CD8-positive, alpha-beta memory T cell (primary cell): ENCODE measurements at regions not wholly inside any gene's neighbourhood (a gene's known extent, or its start where the extent isn't known, plus 50 kb on each side); places are given as distances from the start of the nearest gene placed in this dataset.

ENCODE experiments used
- CTCF ChIA-PET: fragments of 350-600 bp; sonication (Branson Sonifier 250); formaldehyde crosslinking; loops from one replicate; lab custom pipeline; 2021; ENCODE audit warnings: antibody characterized with exemption; lab: Charles Lee
- POLR2A ChIA-PET: fragments of 350-600 bp; sonication (Branson Sonifier 250); formaldehyde crosslinking; loops from one replicate; lab custom pipeline; 2021; ENCODE audit warnings: antibody characterized with exemption; lab: Charles Lee
- DNase-seq, 5 donors: peaks; one replicate each; pipeline versions ENCODE4 v3.0.0 to v3.0.0-alpha.2; 2020 to 2022; ENCODE audit warnings: mixed read lengths in 1 of 5
- H3K27ac ChIP-seq: one replicate; pipeline ENCODE4 v1.7.0; 2013; ENCODE audit warnings: low read depth, mild to moderate bottlenecking, low read length, moderate library complexity
- H3K27me3 ChIP-seq: 2 replicates; pipeline ENCODE4 v1.7.0; 2013; ENCODE audit warnings: low read length, mild to moderate bottlenecking; ENCODE audit not compliant: insufficient read depth, poor library complexity, severe bottlenecking
- H3K36me3 ChIP-seq: 2 replicates; pipeline ENCODE4 v1.7.0; 2013; ENCODE audit warnings: mild to moderate bottlenecking, low read length, moderate library complexity; ENCODE audit not compliant: insufficient read depth
- H3K4me1 ChIP-seq: 2 replicates; pipeline ENCODE4 v1.7.0; 2013; ENCODE audit warnings: mild to moderate bottlenecking, low read length, moderate library complexity; ENCODE audit not compliant: insufficient read depth
- H3K4me3 ChIP-seq: 2 replicates; pipeline ENCODE4 v1.7.0; 2013; ENCODE audit warnings: mild to moderate bottlenecking, low read length
- H3K9me3 ChIP-seq: 2 replicates; pipeline ENCODE4 v1.7.0; 2013; ENCODE audit warnings: mild to moderate bottlenecking, low read length
- H3K27ac Mint-ChIP-seq, 8 donors: one replicate each; pipeline ENCODE4 v1.8.0; 2020 to 2021; ENCODE audit warnings: mixed read lengths in 8 of 8, mild to moderate bottlenecking in 6 of 8, inconsistent platforms in 3 of 8, moderate library complexity in 3 of 8
- H3K27me3 Mint-ChIP-seq, 2 donors: one replicate each; pipeline ENCODE4 v1.8.0; 2020 to 2021; ENCODE audit warnings: mixed read lengths in 2 of 2, mild to moderate bottlenecking in 1 of 2, moderate library complexity in 1 of 2
- H3K36me3 Mint-ChIP-seq, 3 donors: one replicate each; pipeline ENCODE4 v1.8.0; 2020 to 2021; ENCODE audit warnings: mixed read lengths in 3 of 3, inconsistent platforms in 1 of 3, mild to moderate bottlenecking in 1 of 3
- H3K4me1 Mint-ChIP-seq, 3 donors: one replicate each; pipeline ENCODE4 v1.8.0; 2020 to 2021; ENCODE audit warnings: mixed read lengths in 3 of 3, inconsistent platforms in 1 of 3, mild to moderate bottlenecking in 1 of 3
- H3K4me3 Mint-ChIP-seq, 7 donors: one replicate each; pipeline ENCODE4 v1.8.0; 2020 to 2021; ENCODE audit warnings: mixed read lengths in 7 of 7, mild to moderate bottlenecking in 6 of 7, moderate library complexity in 4 of 7, inconsistent platforms in 2 of 7
- H3K9me3 Mint-ChIP-seq, 5 donors: one replicate each; pipeline ENCODE4 v1.8.0; 2020 to 2022; ENCODE audit warnings: mixed read lengths in 5 of 5, mild to moderate bottlenecking in 3 of 5, moderate library complexity in 2 of 5, inconsistent platforms in 1 of 5

DNA sequence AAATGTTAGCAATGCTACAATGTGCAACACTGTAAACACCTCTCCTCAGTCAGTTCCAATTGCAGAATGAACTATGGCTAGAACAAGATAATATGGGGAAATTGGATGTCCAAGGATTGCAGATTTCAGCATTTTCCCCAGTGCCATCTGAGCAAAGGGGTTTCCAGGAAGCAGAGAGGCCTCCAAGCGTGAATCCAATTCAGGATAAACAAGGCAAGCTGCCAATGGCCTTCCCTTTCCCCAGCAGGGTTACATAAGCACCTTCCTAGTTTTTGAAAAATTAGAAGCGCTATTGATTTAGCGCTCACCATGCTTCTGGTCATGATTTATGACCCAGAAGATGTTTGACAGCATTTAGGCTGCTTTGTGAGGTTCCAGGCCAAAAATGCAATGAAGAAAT lies 223.0 kb upstream of the GATB start:
- no peak overlapping the region for H3K27ac ChIP-seq
- no peak overlapping the region for H3K4me3 ChIP-seq
- peaks cover 0 to 1% of the 10 kb centered on the region in 2 donors for H3K27me3 Mint-ChIP-seq
- DNase-seq = no peak
- H3K27me3 ChIP-seq = no peaks in the 10 kb centered on the region
- no peak overlapping the region for H3K4me3 Mint-ChIP-seq
- no peaks in the 10 kb centered on the region for H3K9me3 ChIP-seq
- ChIA-PET CTCF (no interaction called here), POLR2A (interaction anchor here (1.5 kb wide), 1 partner anchor 10 kb away, joined by 3 read pairs; no protein-coding TSS in a partner anchor)
- no peak overlapping the region for H3K27ac Mint-ChIP-seq
- no peaks in the 10 kb centered on the region for H3K36me3 ChIP-seq
- H3K4me1 ChIP-seq = no peaks in the 10 kb centered on the region
- peaks cover 0 to 6% (median 2%) of the 10 kb centered on the region in 3 donors for H3K36me3 Mint-ChIP-seq
- H3K9me3 Mint-ChIP-seq = peaks cover 0 to 6% (median 4%) of the 10 kb centered on the region in 5 donors
- peaks cover 0 to 3% (median 2%) of the 10 kb centered on the region in 3 donors for H3K4me1 Mint-ChIP-seq

- peaks cover 0 to 1% of the 10 kb centered on the region in 2 donors for H3K27me3 Mint-ChIP-seq
- no peaks in the 10 kb centered on the region for H3K27me3 ChIP-seq
- H3K4me3 ChIP-seq = no peak overlapping the region
- peaks cover 5 to 40% (median 6%) of the 10 kb centered on the region in 3 donors for H3K36me3 Mint-ChIP-seq
- CTCF ChIA-PET = no interaction called here
- H3K9me3 Mint-ChIP-seq = peaks cover 10 to 31% (median 31%) of the 10 kb centered on the region in 5 donors
- H3K4me1 Mint-ChIP-seq = no peaks in the 10 kb centered on the region
- H3K36me3 ChIP-seq = no peaks in the 10 kb centered on the region
- H3K4me3 Mint-ChIP-seq = no peak overlapping the region
- no peaks in the 10 kb centered on the region for H3K4me1 ChIP-seq
- POLR2A ChIA-PET = no interaction called here
- DNase-seq = no peak
- peaks cover 13% of the 10 kb centered on the region for H3K9me3 ChIP-seq
- no peak overlapping the region for H3K27ac Mint-ChIP-seq
- H3K27ac ChIP-seq = no peak overlapping the region
Measured at GRCh38 chr4:151979819-151980218, 219.0 kb upstream of the GATB start.

DNA sequence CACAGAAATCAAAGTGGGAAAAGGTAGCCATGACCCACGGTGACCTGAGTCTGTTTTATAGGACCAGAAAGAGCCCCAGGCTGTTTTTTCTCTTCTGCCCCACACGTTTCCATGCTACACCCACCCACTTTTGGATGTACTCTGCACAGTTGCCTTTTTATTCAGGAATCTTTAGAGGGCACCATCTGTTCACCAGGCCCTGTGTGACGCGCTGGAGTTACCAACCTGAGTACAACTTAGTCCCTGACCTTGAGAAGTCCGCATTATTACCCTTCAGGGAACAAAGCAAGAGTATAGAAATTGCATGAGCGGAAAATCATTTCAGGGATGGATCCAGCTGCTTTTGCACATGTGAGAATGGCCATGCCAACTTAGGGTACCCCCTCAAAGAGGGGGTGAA lies 207.8 kb upstream of the GATB start:
- no peaks in the 10 kb centered on the region for H3K27me3 ChIP-seq
- no peak overlapping the region for H3K4me3 ChIP-seq
- Mint-ChIP-seq H3K27ac (peak overlapping the region in 1 of 8 donors; percentile 32), H3K4me1 (no peaks in the 10 kb centered on the region), H3K36me3 (peaks cover 0 to 7% (median 0%) of the 10 kb centered on the region in 3 donors), H3K9me3 (no peaks in the 10 kb centered on the region), H3K4me3 (no peak overlapping the region), H3K27me3 (peaks cover 0 to 2% of the 10 kb centered on the region in 2 donors)
- POLR2A ChIA-PET = interaction anchor here (0.7 kb wide), 1 partner anchor 208 kb away, joined by 10 read pairs; no protein-coding TSS in a partner anchor
- H3K36me3 ChIP-seq = no peaks in the 10 kb centered on the region
- no peak for DNase-seq
- no peak overlapping the region for H3K27ac ChIP-seq
- CTCF ChIA-PET = no interaction called here
- H3K4me1 ChIP-seq = no peaks in the 10 kb centered on the region
- H3K9me3 ChIP-seq = no peaks in the 10 kb centered on the region

DNA sequence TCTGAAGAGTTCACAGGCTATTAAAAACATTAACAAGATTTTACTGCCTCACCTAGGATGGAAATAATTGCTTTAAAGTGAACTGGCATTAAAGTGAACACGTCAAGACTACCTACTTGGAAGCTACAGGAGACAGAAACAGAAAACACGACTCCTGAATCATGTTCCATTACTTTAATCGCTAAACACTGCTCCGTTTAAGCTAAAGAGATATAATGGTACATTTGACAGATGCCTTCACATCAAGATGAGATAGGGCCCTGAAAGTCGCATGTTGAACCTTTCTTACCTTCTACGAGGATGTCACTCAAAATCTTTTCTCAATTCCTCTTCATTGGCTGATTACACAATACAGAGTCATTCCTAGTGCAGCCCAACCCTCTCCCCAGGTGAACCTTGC lies 206.3 kb upstream of the GATB start:
- ChIA-PET CTCF (no interaction called here), POLR2A (no interaction called here)
- no peaks in the 10 kb centered on the region for H3K9me3 ChIP-seq
- H3K36me3 Mint-ChIP-seq = peaks cover 0 to 12% (median 0%) of the 10 kb centered on the region in 3 donors
- no peaks in the 10 kb centered on the region for H3K27me3 ChIP-seq
- H3K27ac ChIP-seq = no peak overlapping the region
- no peaks in the 10 kb centered on the region for H3K4me1 ChIP-seq
- no peaks in the 10 kb centered on the region for H3K36me3 ChIP-seq
- no peak for DNase-seq
- no peaks in the 10 kb centered on the region for H3K4me1 Mint-ChIP-seq
- no peak overlapping the region for H3K4me3 Mint-ChIP-seq
- no peak overlapping the region for H3K27ac Mint-ChIP-seq
- H3K9me3 Mint-ChIP-seq = no peaks in the 10 kb centered on the region
- peaks cover 2 to 4% of the 10 kb centered on the region in 2 donors for H3K27me3 Mint-ChIP-seq
- no peak overlapping the region for H3K4me3 ChIP-seq

DNA sequence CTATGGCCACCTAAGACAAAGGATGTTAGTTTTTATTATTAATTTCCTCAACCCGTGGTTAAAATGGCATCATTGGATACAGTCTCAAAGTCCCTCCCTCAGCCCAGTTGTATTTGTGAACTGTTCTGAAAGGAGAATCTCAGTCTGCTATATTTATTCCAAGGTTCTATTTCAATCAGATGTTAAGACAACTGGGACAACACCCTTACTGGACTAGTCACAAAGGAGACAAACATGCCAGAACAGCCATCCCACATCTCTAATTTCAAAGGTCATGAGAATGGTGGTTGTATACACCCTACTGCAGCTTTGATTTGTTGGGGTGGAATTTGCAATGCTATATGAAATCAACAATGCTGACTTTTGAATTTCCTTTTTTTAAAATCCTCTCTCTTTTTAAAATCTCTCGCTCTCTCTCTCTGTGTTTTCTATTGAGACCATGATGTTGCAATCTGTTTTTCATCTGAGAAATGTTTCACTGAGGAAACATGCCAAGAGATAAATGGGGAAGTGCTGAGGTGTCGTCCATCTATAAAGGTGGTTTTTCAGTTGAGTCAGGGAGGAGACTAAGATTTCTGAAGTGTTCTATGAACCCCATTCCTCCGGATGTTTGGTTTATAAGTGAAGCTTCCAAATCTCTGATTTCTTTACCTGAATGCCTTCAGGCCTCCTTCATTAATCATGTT lies 201.5 kb upstream of the GATB start:
- Mint-ChIP-seq H3K27me3 (peaks cover 0 to 4% of the 10 kb centered on the region in 2 donors), H3K4me1 (peaks cover 0 to 8% (median 0%) of the 10 kb centered on the region in 3 donors), H3K27ac (peak overlapping the region in 1 of 8 donors; percentile 69), H3K36me3 (peaks cover 0 to 12% (median 0%) of the 10 kb centered on the region in 3 donors), H3K4me3 (no peak overlapping the region), H3K9me3 (no peaks in the 10 kb centered on the region)
- Histone ChIP-seq H3K4me3 (no peak overlapping the region), H3K27me3 (no peaks in the 10 kb centered on the region), H3K4me1 (no peaks in the 10 kb centered on the region), H3K9me3 (no peaks in the 10 kb centered on the region), H3K36me3 (no peaks in the 10 kb centered on the region), H3K27ac (no peak overlapping the region)
- ChIA-PET CTCF (no interaction called here), POLR2A (no interaction called here)
- no peak for DNase-seq

DNA sequence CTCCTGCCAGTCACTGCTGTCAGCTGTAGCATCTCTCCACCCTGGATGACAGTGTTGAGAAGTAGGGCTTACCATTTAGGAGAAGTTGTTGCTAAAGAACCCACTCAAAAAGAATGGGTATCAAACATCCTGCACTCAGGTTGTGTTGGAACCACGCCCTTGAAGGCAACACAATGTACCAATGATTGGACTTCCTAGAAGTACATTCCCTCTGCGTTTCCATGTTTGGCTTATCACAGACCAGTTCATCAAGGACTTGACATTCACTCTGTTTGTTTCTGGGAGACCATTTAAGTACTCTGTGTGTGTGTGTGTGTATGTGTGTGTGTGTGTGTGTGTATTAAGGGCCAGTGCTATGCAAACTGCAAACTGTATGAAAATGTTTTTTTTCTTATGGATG lies 200.6 kb upstream of the GATB start:
- Histone ChIP-seq H3K36me3 (no peaks in the 10 kb centered on the region), H3K4me3 (no peak overlapping the region), H3K4me1 (no peaks in the 10 kb centered on the region), H3K27ac (no peak overlapping the region), H3K27me3 (no peaks in the 10 kb centered on the region), H3K9me3 (no peaks in the 10 kb centered on the region)
- peaks cover 0 to 4% of the 10 kb centered on the region in 2 donors for H3K27me3 Mint-ChIP-seq
- ChIA-PET CTCF (no interaction called here), POLR2A (no interaction called here)
- no peak overlapping the region for H3K4me3 Mint-ChIP-seq
- H3K27ac Mint-ChIP-seq = peak overlapping the region in 1 of 8 donors; percentile 17
- no peak for DNase-seq
- no peaks in the 10 kb centered on the region for H3K9me3 Mint-ChIP-seq
- H3K4me1 Mint-ChIP-seq = peaks cover 0 to 8% (median 0%) of the 10 kb centered on the region in 3 donors
- H3K36me3 Mint-ChIP-seq = peaks cover 0 to 12% (median 0%) of the 10 kb centered on the region in 3 donors

- no peak overlapping the region for H3K4me3 ChIP-seq
- H3K27ac Mint-ChIP-seq = peak overlapping the region in 1 of 8 donors; percentile 25
- H3K36me3 ChIP-seq = no peaks in the 10 kb centered on the region
- POLR2A ChIA-PET = no interaction called here
- peaks cover 0 to 8% (median 0%) of the 10 kb centered on the region in 3 donors for H3K4me1 Mint-ChIP-seq
- H3K4me3 Mint-ChIP-seq = no peak overlapping the region
- no peak for DNase-seq
- CTCF ChIA-PET = no interaction called here
- H3K9me3 ChIP-seq = no peaks in the 10 kb centered on the region
- H3K27me3 ChIP-seq = no peaks in the 10 kb centered on the region
- peaks cover 0 to 4% of the 10 kb centered on the region in 2 donors for H3K27me3 Mint-ChIP-seq
- H3K4me1 ChIP-seq = no peaks in the 10 kb centered on the region
- peaks cover 0 to 8% (median 0%) of the 10 kb centered on the region in 3 donors for H3K36me3 Mint-ChIP-seq
- no peak overlapping the region for H3K27ac ChIP-seq
- no peaks in the 10 kb centered on the region for H3K9me3 Mint-ChIP-seq
Measured at GRCh38 chr4:151960449-151961230, 199.8 kb upstream of the GATB start.

- Mint-ChIP-seq H3K4me1 (peaks cover 0 to 8% (median 0%) of the 10 kb centered on the region in 3 donors), H3K27me3 (no peaks in the 10 kb centered on the region), H3K36me3 (no peaks in the 10 kb centered on the region), H3K27ac (no peak overlapping the region), H3K4me3 (no peak overlapping the region), H3K9me3 (no peaks in the 10 kb centered on the region)
- Histone ChIP-seq H3K36me3 (no peaks in the 10 kb centered on the region), H3K4me3 (no peak overlapping the region), H3K27ac (no peak overlapping the region), H3K4me1 (no peaks in the 10 kb centered on the region), H3K9me3 (no peaks in the 10 kb centered on the region), H3K27me3 (no peaks in the 10 kb centered on the region)
- CTCF ChIA-PET = no interaction called here
- POLR2A ChIA-PET = no interaction called here
- DNase-seq = no peak
Measured at GRCh38 chr4:151957153-151957552, 196.3 kb upstream of the GATB start.
